K562 (cell line): ENCODE measurements at regions not wholly inside any gene's neighbourhood (a gene's known extent, or its start where the extent isn't known, plus 50 kb on each side); places are given as distances from the start of the nearest gene placed in this dataset.

Experiments
- ATAC-seq: fragments of 200-7000 bp; cut with Tn5 transposase; 3 replicates; pipeline ENCODE4 v1.9.1; 2020; ENCODE audit warnings: moderate library complexity
- BruUV-seq: library from RNA; stranded (reverse); fragments of 400-500 nt; replicated peaks from 2 replicates; lab custom pipeline; 2021; lab: Mats Ljungman, UMichigan
- CTCF ChIA-PET: fragments of 300-600 bp; formaldehyde crosslinking; extraction: SDS; loops from one replicate; lab custom pipeline; 2021; ENCODE audit warnings: low intra/inter-chr PET ratio; lab: Yijun Ruan, JAX
- POLR2A ChIA-PET: fragments of 300-600, 350-650 bp; sonication (Branson Sonifier 250); formaldehyde crosslinking; extraction: SDS; loops from one replicate; lab custom pipeline; 2021; ENCODE audit warnings: antibody characterized with exemption, inconsistent platforms; lab: Yijun Ruan, JAX
- DNase-seq, 4 experiments: peaks; one replicate each; pipeline versions ENCODE4 v3.0.0 to v3.0.0-alpha.2; 2011 to 2018; ENCODE audit warnings: low spot score in 3 of 4, mixed read lengths in 3 of 4; ENCODE audit errors: extremely low read depth in 1 of 4
- FAIRE-seq: peaks from 2 replicates; lab custom pipeline; 2011; peaks lifted over from hg19 to GRCh38; lab: Jason Lieb, UNC
- H2AFZ ChIP-seq: 2 replicates; pipeline ENCODE4 v1.6.0; 2011; ENCODE audit warnings: low read depth, low read length, control low read depth, inconsistent platforms
- H3K27ac ChIP-seq: fragments of 200-600 bp; 3 replicates; pipeline ENCODE4 v1.8.0; 2011; ENCODE audit warnings: low read depth, mild to moderate bottlenecking, control low read depth, inconsistent platforms, low read length, moderate library complexity, mixed read lengths; ENCODE audit errors: extremely low read depth
- H3K27me3 ChIP-seq, 2 experiments: fragments of 300-600 bp in 1 of 2; 2 replicates in 1 of 2; 3 replicates in 1 of 2; pipeline versions ENCODE4 v1.6.0 to v1.8.0; 2011; ENCODE audit warnings: inconsistent platforms in 2 of 2, low read length in 2 of 2, mild to moderate bottlenecking in 1 of 2, mixed read lengths in 1 of 2, moderate library complexity in 1 of 2; ENCODE audit not compliant: control insufficient read depth in 2 of 2, insufficient read depth in 2 of 2
- H3K36me3 ChIP-seq: fragments of 300-600 bp; 3 replicates; pipeline ENCODE4 v1.8.0; 2011; ENCODE audit warnings: mild to moderate bottlenecking, low read length, inconsistent platforms; ENCODE audit not compliant: control insufficient read depth, insufficient read depth
- H3K4me1 ChIP-seq, 2 experiments: fragments of 200-600 bp in 1 of 2; replicated peaks in 1 of 2; 2 replicates in 1 of 2; 3 replicates in 1 of 2; pipeline versions ENCODE4 v1.5.1 to v1.8.0; 2011; ENCODE audit warnings: inconsistent platforms in 2 of 2, low read length in 2 of 2, mild to moderate bottlenecking in 1 of 2, mixed read lengths in 1 of 2, moderate library complexity in 1 of 2; ENCODE audit not compliant: control insufficient read depth in 2 of 2, insufficient read depth in 2 of 2
- H3K4me2 ChIP-seq: 2 replicates; pipeline ENCODE4 v1.6.1; 2011; ENCODE audit warnings: low read length, control low read depth, inconsistent platforms, mixed read lengths; ENCODE audit not compliant: insufficient read depth
- H3K4me3 ChIP-seq: fragments of 200-600 bp; sonication (generic), shearing (Covaris generic); 2 replicates; pipeline ENCODE4 v1.5.1; 2016; ENCODE audit warnings: control low read depth, inconsistent platforms
- H3K79me2 ChIP-seq: fragments of 200-600 bp; 3 replicates; pipeline ENCODE4 v1.8.0; 2011; ENCODE audit warnings: low read length, inconsistent platforms; ENCODE audit not compliant: control insufficient read depth, insufficient read depth
- H3K9ac ChIP-seq, 2 experiments: 2 replicates each; pipeline versions ENCODE4 v1.6.0 to v1.6.1; 2011; ENCODE audit warnings: low read depth in 2 of 2, low read length in 2 of 2, control low read depth in 1 of 2, inconsistent platforms in 1 of 2, mild to moderate bottlenecking in 1 of 2, mixed read lengths in 1 of 2; ENCODE audit not compliant: insufficient read depth in 1 of 2
- H3K9me1 ChIP-seq: one replicate; pipeline ENCODE4 v1.6.0; 2011; ENCODE audit warnings: inconsistent platforms, mild to moderate bottlenecking, low read length, moderate library complexity; ENCODE audit not compliant: control insufficient read depth, insufficient read depth
- H3K9me3 ChIP-seq: replicated peaks from 2 replicates; pipeline ENCODE4 v1.5.1; 2011; ENCODE audit warnings: low read depth, low read length, inconsistent platforms; ENCODE audit not compliant: control insufficient read depth, insufficient read depth
- H4K20me1 ChIP-seq: replicated peaks from 2 replicates; pipeline ENCODE4 v1.6.1; 2011; ENCODE audit warnings: low read length, inconsistent platforms, mixed read lengths; ENCODE audit not compliant: control insufficient read depth, insufficient read depth
- ARID1B ChIP-seq: fragments of 450-650 bp; IDR thresholded peaks from 2 replicates; pipeline ENCODE4 v1.6.1; 2016; ENCODE audit warnings: antibody characterized with exemption, mild to moderate bottlenecking, inconsistent platforms
- HIVEP1 ChIP-seq: fragments of 250-450 bp; sonication (Bioruptor Pico); IDR thresholded peaks from 2 replicates; pipeline ENCODE4 v1.4.0; 2020; ENCODE audit warnings: mild to moderate bottlenecking
- NCOA2 ChIP-seq, 2 experiments: fragments of 450-650 bp; IDR thresholded peaks; 2 replicates each; pipeline ENCODE4 v1.6.1; 2018; ENCODE audit warnings: mild to moderate bottlenecking in 2 of 2, moderate library complexity in 1 of 2; ENCODE audit not compliant: partially characterized antibody in 2 of 2
- PHF21A ChIP-seq: fragments of 450-650 bp; IDR thresholded peaks from 2 replicates; pipeline ENCODE4 v1.6.1; 2017; ENCODE audit warnings: low read depth, borderline replicate concordance
- POLR2AphosphoS5 ChIP-seq: IDR thresholded peaks from 2 replicates; pipeline ENCODE4 v1.6.1; 2011; ENCODE audit warnings: mild to moderate bottlenecking, low read depth, low read length, moderate library complexity; ENCODE audit not compliant: control insufficient read depth, insufficient read depth
- PYGO2 ChIP-seq: fragments of 450-650 bp; IDR thresholded peaks from 2 replicates; pipeline ENCODE4 v1.6.1; 2016; ENCODE audit warnings: mild to moderate bottlenecking, missing genetic modification characterization, moderate library complexity, missing compliant biosample characterization
- RBM39 ChIP-seq: fragments of 200-400 bp; formaldehyde crosslinking; optimal IDR thresholded peaks from 2 replicates; pipeline ENCODE3; 2018; ENCODE audit warnings: low read depth, low read length
- RNF219 ChIP-seq: fragments of 250-450 bp; sonication (Bioruptor Pico); IDR thresholded peaks from 2 replicates; pipeline ENCODE4 v1.5.0; 2022; ENCODE audit warnings: mild to moderate bottlenecking
- STAT5A ChIP-seq: IDR thresholded peaks from 2 replicates; pipeline ENCODE4 v1.6.1; 2012; ENCODE audit warnings: low read length, inconsistent platforms, borderline replicate concordance
- TAF1 ChIP-seq: IDR thresholded peaks from 2 replicates; pipeline ENCODE4 v1.6.1; 2011; ENCODE audit warnings: mild to moderate bottlenecking, low read length, moderate library complexity; ENCODE audit not compliant: insufficient read depth, control insufficient read depth, severe bottlenecking; ENCODE audit errors: extremely low read depth
- TSC22D4 ChIP-seq: fragments of 450-650 bp; IDR thresholded peaks from 2 replicates; pipeline ENCODE4 v1.6.1; 2016; ENCODE audit warnings: missing genetic modification characterization, missing biosample characterization, control low read depth
- ZNF143 ChIP-seq: sonication (generic); formaldehyde crosslinking; IDR thresholded peaks from 2 replicates; pipeline ENCODE4 v1.9.0; 2022; ENCODE audit warnings: mild to moderate bottlenecking, missing genetic modification reagents
- ZNF184 ChIP-seq: sonication (generic); formaldehyde crosslinking; IDR thresholded peaks from 2 replicates; pipeline ENCODE4 v1.5.0; 2020; ENCODE audit warnings: missing genetic modification reagents
- ZNF253 ChIP-seq: fragments of 250-450 bp; sonication (Bioruptor Pico); conservative IDR thresholded peaks from 2 replicates; pipeline ENCODE4 v1.6.1; 2021; ENCODE audit warnings: mild to moderate bottlenecking
- ZNF282 ChIP-seq: sonication (generic); formaldehyde crosslinking; IDR thresholded peaks from 2 replicates; pipeline ENCODE4 v1.8.1; 2023; ENCODE audit warnings: missing genetic modification reagents
- ZNF75A ChIP-seq: fragments of 450-650 bp; formaldehyde crosslinking; IDR thresholded peaks from 2 replicates; pipeline ENCODE4 v1.4.0; 2020; ENCODE audit warnings: mild to moderate bottlenecking
- WGBS: fragments of 100-300 bp; shearing (Covaris generic); methylation state at CpG from one replicate; pipeline ENCODE4 v1.1.6; 2016; ENCODE audit warnings: low coverage, mixed read lengths; ENCODE audit not compliant: insufficient coverage; ENCODE audit errors: missing lambda C conversion rate; 5-methylcytosine and 5-hydroxymethylcytosine counted together
- in situ Hi-C: fragments of 300-500 bp; cut with MboI; formaldehyde crosslinking; loops from 4 replicates; pipeline ENCODE4 v1.15.0; 2018; ENCODE audit warnings: inconsistent platforms, mixed read lengths
- intact Hi-C: fragments of 100-400 bp; cut with micrococcal nuclease; formaldehyde crosslinking; loops from 2 replicates; pipeline ENCODE4 v1.14.2; 2022

GRCh38 chr14:97723819-97724218 lies 926.6 kb downstream of the VRK1 start:
- no peaks in the 10 kb centered on the region for H3K79me2 ChIP-seq
- ATAC-seq (no peak), FAIRE-seq (no peak), DNase-seq (no peak)
- H3K27ac ChIP-seq = no peak overlapping the region
- TF ChIP-seq ZNF282 (CRISPR knock-in tag) = no peak
- no peak for TF ChIP-seq ZNF143
- no peak for TF ChIP-seq TSC22D4 (tag)
- no peak for TF ChIP-seq PYGO2 (tag)
- no peak for TF ChIP-seq RBM39
- no peak for TF ChIP-seq ZNF253 (CRISPR knock-in tag)
- no peak for TF ChIP-seq TAF1
- ChIA-PET CTCF (no interaction called here), POLR2A (no interaction called here)
- no peak overlapping the region for H3K4me3 ChIP-seq
- no peak overlapping the region for H3K4me2 ChIP-seq
- no peak overlapping the region for H3K9ac ChIP-seq
- no peaks in the 10 kb centered on the region for H3K9me3 ChIP-seq
- no peaks in the 10 kb centered on the region for H3K27me3 ChIP-seq
- H2AFZ ChIP-seq = no peak overlapping the region
- 4% methylated on average over 4 of the region's 7 CpGs for WGBS
- no peaks in the 10 kb centered on the region for H3K4me1 ChIP-seq
- no peaks in the 10 kb centered on the region for H4K20me1 ChIP-seq
- no peaks in the 10 kb centered on the region for H3K36me3 ChIP-seq
- no peaks in the 10 kb centered on the region for H3K9me1 ChIP-seq
- BruUV-seq = no TSS peak
- in situ Hi-C loops = no loop called here
- intact Hi-C loops = no loop called here

GRCh38 chr14:97724265-97724731 lies 927.1 kb downstream of the VRK1 start:
- H3K9ac ChIP-seq = no peak overlapping the region
- H2AFZ ChIP-seq = no peak overlapping the region
- ATAC-seq (no peak), DNase-seq (no peak), FAIRE-seq (no peak)
- in situ Hi-C loops (no loop called here), intact Hi-C loops (no loop called here)
- H3K9me1 ChIP-seq = no peaks in the 10 kb centered on the region
- CTCF ChIA-PET = no interaction called here
- no peak overlapping the region for H3K4me2 ChIP-seq
- no peaks in the 10 kb centered on the region for H3K9me3 ChIP-seq
- BruUV-seq = no TSS peak
- H3K79me2 ChIP-seq = no peaks in the 10 kb centered on the region
- H3K27me3 ChIP-seq = no peaks in the 10 kb centered on the region
- no peaks in the 10 kb centered on the region for H4K20me1 ChIP-seq
- POLR2A ChIA-PET = no interaction called here
- no peak for TF ChIP-seq ZNF184 (CRISPR knock-in tag)
- no peak for TF ChIP-seq ZNF75A (CRISPR knock-in tag)
- TF ChIP-seq HIVEP1 (CRISPR knock-in tag) = no peak
- no peak for TF ChIP-seq STAT5A
- TF ChIP-seq RNF219 (CRISPR knock-in tag) = no peak
- no peak for TF ChIP-seq POLR2AphosphoS5
- TF ChIP-seq ARID1B = no peak
- no peak for TF ChIP-seq PHF21A
- no peak for TF ChIP-seq NCOA2 (IDR thresholded peaks at IDR 0.05; ENCODE audit: partially characterized antibody in 2 of 2)
- 2% methylated on average over 7 of the region's 9 CpGs for WGBS
- no peak overlapping the region for H3K4me3 ChIP-seq
- no peak overlapping the region for H3K27ac ChIP-seq
- H3K4me1 ChIP-seq = no peaks in the 10 kb centered on the region
- H3K36me3 ChIP-seq = no peaks in the 10 kb centered on the region
